AG09309 (cell line): ENCODE measurements at regions not wholly inside any gene's neighbourhood (a gene's known extent, or its start where the extent isn't known, plus 50 kb on each side); places are given as distances from the start of the nearest gene placed in this dataset.

ENCODE experiments used
- DNase-seq: peaks from one replicate; pipeline ENCODE4 v3.0.0-alpha.2; 2010; ENCODE audit warnings: low read depth
- H3K4me3 ChIP-seq: 2 replicates; pipeline ENCODE4 v1.5.1; 2011; ENCODE audit warnings: mild to moderate bottlenecking, low read depth, low read length, moderate library complexity; ENCODE audit not compliant: control insufficient read depth
- TF ChIP-seq, protein P1 (sequence below): IDR thresholded peaks from 2 replicates; pipeline ENCODE4 v1.5.1; 2011; ENCODE audit warnings: mild to moderate bottlenecking, low read depth, low read length, inconsistent platforms; ENCODE audit not compliant: insufficient read depth, control insufficient read depth; ENCODE audit errors: missing control alignments

DNA sequence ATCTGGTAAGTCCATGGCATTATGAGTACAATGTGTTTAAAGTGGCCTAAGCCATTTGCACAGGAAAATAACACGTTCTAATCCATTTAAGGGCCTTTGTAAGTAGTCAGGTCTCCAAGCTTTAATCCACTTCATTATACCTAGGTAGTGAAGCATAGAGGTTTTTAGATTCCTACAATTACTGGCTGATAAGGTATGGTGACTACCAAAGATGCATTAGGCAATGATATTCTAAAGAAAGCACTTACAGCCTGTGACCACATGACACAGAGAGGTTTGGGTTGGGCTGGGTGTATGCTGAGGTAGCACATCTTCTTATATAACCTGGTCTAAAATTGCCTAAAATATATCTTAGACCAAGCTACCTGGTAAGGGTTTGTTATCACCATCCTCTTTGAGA, 504.4 kb downstream of the TFAP2B start:
- no peak overlapping the region for H3K4me3 ChIP-seq
- no peak for DNase-seq
- TF ChIP-seq, protein P1, sequence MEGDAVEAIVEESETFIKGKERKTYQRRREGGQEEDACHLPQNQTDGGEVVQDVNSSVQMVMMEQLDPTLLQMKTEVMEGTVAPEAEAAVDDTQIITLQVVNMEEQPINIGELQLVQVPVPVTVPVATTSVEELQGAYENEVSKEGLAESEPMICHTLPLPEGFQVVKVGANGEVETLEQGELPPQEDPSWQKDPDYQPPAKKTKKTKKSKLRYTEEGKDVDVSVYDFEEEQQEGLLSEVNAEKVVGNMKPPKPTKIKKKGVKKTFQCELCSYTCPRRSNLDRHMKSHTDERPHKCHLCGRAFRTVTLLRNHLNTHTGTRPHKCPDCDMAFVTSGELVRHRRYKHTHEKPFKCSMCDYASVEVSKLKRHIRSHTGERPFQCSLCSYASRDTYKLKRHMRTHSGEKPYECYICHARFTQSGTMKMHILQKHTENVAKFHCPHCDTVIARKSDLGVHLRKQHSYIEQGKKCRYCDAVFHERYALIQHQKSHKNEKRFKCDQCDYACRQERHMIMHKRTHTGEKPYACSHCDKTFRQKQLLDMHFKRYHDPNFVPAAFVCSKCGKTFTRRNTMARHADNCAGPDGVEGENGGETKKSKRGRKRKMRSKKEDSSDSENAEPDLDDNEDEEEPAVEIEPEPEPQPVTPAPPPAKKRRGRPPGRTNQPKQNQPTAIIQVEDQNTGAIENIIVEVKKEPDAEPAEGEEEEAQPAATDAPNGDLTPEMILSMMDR, result no peak

DNA sequence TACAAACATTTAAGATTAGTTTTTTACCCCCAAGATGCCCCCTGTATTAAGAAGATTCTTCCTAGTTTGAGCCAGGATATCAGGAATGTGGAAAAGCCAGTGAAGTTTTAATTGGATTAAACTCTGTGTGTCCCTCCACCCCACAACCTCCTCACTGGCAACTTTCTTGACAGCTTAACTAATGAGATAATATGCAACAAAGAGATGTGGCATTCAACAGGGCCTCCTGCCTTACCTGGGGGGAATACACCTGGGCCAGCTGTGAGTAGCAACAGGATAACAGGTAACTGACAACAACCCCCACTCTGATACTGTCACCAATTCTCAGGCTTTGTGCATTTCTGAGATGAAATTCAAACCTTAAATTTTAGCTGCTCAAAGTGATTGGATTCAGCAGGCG, 512.3 kb downstream of the TFAP2B start:
- no peak overlapping the region for H3K4me3 ChIP-seq
- DNase-seq, result no peak
- TF ChIP-seq, protein P1, result no peak

DNA sequence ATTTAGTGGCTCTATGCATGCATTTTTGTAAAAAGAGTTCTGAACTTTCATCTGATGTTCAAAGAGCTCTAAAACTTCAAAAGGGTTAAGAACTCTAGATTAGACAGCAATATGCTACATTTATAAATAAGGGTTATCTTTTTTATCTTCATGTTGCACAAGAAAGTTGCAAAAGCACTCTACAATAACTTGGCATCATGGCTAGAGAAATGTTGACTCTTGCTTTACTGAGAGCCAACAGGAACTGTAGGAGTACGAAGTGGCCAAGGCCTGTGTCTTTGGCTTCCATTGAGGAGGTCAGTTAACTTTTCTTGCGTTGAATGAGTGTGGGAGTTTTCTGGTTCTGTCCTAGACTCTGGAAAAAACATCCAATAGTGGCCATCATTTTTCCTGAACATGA, 516.9 kb downstream of the TFAP2B start:
- TF ChIP-seq, protein P1, result no peak
- DNase-seq, result no peak
- H3K4me3 ChIP-seq, result no peak overlapping the region

DNA sequence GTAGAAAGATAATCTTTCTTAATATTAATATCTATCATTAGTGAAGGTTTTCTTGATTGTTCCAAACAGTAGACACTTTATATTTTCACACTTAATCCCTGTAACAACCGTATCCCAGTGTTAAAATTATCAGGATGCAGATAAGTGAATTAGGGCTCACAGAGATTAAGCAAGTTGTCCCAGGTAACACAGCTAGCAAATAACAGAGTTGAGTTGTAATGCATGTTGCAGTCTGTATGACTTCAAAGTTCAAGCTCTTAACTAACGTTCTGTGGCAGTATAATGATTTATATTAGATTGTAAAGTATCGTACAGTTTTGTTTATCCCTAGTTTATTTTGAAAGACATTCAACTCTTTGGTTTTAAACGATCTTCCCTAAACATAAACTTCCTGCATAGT, 517.5 kb downstream of the TFAP2B start:
- no peak overlapping the region for H3K4me3 ChIP-seq
- TF ChIP-seq, protein P1, result no peak
- no peak for DNase-seq

DNA sequence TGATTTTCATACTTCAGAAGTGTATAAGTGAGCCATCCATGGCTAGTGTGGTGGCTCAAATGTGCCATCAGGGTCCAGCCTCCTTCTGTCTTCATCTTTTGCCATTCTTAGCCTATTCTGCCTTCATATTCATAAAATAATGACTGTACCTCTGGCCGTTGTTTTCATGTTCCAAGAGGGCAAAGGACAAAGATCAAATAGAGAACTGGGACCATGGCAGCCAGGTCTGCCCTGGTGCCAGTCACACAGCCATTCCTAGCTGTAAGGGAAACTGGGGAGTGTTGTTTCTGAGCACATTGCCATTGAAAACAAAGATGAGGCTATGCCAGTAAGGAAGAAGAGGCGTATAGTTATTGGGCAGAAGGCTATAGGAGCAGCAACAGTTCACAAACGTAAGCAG, 518.6 kb downstream of the TFAP2B start:
- DNase-seq, result no peak
- TF ChIP-seq, protein P1, result no peak
- H3K4me3 ChIP-seq, result no peak overlapping the region

DNA sequence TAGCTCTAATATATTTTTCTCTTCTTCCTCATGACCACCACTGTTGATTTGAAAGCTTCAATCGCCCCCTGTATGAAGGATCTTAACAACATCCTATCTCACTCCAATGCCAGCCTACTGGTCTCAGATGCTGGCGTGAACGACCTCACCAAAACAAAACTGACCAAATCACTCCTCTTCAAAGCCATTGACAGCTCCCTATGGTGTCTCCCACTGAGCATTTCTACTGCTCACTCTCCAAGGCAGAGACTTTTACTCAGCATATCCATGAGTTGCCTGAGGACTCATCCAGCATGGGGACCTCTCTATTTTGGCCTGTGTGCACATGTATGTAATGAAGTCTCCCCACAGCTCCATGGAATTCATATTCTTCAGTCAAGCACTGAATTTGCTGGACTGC, 520.4 kb downstream of the TFAP2B start:
- TF ChIP-seq, protein P1, result no peak
- H3K4me3 ChIP-seq, result no peak overlapping the region
- no peak for DNase-seq

DNA sequence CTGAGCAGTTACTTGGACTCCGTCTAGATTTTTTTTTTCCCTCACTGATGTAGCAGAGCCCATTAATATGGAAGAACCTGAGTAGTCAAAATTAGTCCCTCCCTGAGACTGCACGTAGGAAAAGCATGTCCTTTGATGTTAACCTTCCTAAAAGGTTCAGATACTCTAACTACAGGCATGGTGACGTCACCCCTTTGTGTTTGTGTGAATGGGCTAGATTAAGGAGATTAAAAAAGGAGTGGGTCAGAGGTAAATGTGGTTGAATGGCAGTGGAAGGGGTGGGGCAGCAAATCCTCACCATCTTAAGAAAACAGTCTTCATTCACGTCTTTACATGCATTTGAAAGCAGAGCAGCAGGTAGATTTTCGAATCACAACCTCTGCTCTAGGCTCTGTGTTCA, 521.1 kb downstream of the TFAP2B start:
- DNase-seq, result no peak
- H3K4me3 ChIP-seq, result no peak overlapping the region
- TF ChIP-seq, protein P1, result no peak
